Muscle layer of duodenum (tissue), 2 donors: ENCODE measurements at regions not wholly inside any gene's neighbourhood (a gene's known extent, or its start where the extent isn't known, plus 50 kb on each side); places are given as distances from the start of the nearest gene placed in this dataset.

Experiments
- H3K27ac ChIP-seq: one replicate; pipeline ENCODE4 v1.7.0; 2013; ENCODE audit warnings: mild to moderate bottlenecking, low read length
- H3K27me3 ChIP-seq: one replicate; pipeline ENCODE4 v1.7.0; 2013; ENCODE audit warnings: low read depth, mild to moderate bottlenecking, control low read depth, low read length
- H3K36me3 ChIP-seq, 2 donors: one replicate each; pipeline ENCODE4 v1.7.0; 2013; ENCODE audit warnings: low read length in 2 of 2, control low read depth in 1 of 2, mild to moderate bottlenecking in 1 of 2; ENCODE audit not compliant: insufficient read depth in 2 of 2, control insufficient read depth in 1 of 2
- H3K4me1 ChIP-seq, 2 donors: one replicate each; pipeline ENCODE4 v1.7.0; 2013; ENCODE audit warnings: low read length in 2 of 2, mild to moderate bottlenecking in 2 of 2, control low read depth in 1 of 2, moderate library complexity in 1 of 2; ENCODE audit not compliant: insufficient read depth in 2 of 2, control insufficient read depth in 1 of 2
- H3K4me3 ChIP-seq, 2 donors: one replicate each; pipeline ENCODE4 v1.7.0; 2013; ENCODE audit warnings: low read length in 2 of 2, low read depth in 1 of 2, mild to moderate bottlenecking in 1 of 2
- H3K9me3 ChIP-seq, 2 donors: one replicate each; pipeline ENCODE4 v1.7.0; 2013; ENCODE audit warnings: low read length in 2 of 2, control low read depth in 1 of 2, mild to moderate bottlenecking in 1 of 2; ENCODE audit not compliant: control insufficient read depth in 1 of 2
- donor health status: healthy.

- no peak overlapping the region for H3K4me3 ChIP-seq
- no peaks in the 10 kb centered on the region for H3K27me3 ChIP-seq
- no peaks in the 10 kb centered on the region for H3K9me3 ChIP-seq
- no peaks in the 10 kb centered on the region for H3K4me1 ChIP-seq
- H3K36me3 ChIP-seq: no peaks in the 10 kb centered on the region
- H3K27ac ChIP-seq: no peak overlapping the region
Observed at GRCh38 chr21:25292396-25292795, 314.9 kb downstream of the MRPL39 start.

- Histone ChIP-seq H3K36me3 (no peaks in the 10 kb centered on the region), H3K4me3 (no peak overlapping the region), H3K27ac (no peak overlapping the region), H3K4me1 (no peaks in the 10 kb centered on the region), H3K9me3 (no peaks in the 10 kb centered on the region), H3K27me3 (no peaks in the 10 kb centered on the region)
Observed at GRCh38 chr21:25283720-25284119, 323.6 kb downstream of the MRPL39 start.

GRCh38 chr21:25281134-25281533 lies 326.1 kb downstream of the MRPL39 start:
- H3K36me3 ChIP-seq: no peaks in the 10 kb centered on the region
- no peak overlapping the region for H3K27ac ChIP-seq

GRCh38 chr21:25280061-25280460 lies 327.2 kb downstream of the MRPL39 start:
- Histone ChIP-seq H3K4me1 (no peaks in the 10 kb centered on the region), H3K36me3 (no peaks in the 10 kb centered on the region), H3K27ac (no peak overlapping the region), H3K9me3 (no peaks in the 10 kb centered on the region), H3K27me3 (no peaks in the 10 kb centered on the region), H3K4me3 (no peak overlapping the region)

More at GRCh38 chr21:25281134-25281533, 326.1 kb downstream of the MRPL39 start:
- H3K9me3 ChIP-seq: no peaks in the 10 kb centered on the region
- H3K27me3 ChIP-seq: no peaks in the 10 kb centered on the region
- no peak overlapping the region for H3K4me3 ChIP-seq
- H3K4me1 ChIP-seq: no peaks in the 10 kb centered on the region

- Histone ChIP-seq H3K27me3 (no peaks in the 10 kb centered on the region), H3K4me3 (no peak overlapping the region), H3K27ac (no peak overlapping the region), H3K9me3 (no peaks in the 10 kb centered on the region), H3K4me1 (no peaks in the 10 kb centered on the region), H3K36me3 (no peaks in the 10 kb centered on the region)
Observed at GRCh38 chr21:25273959-25274358, 333.3 kb downstream of the MRPL39 start.

- Histone ChIP-seq H3K9me3 (no peaks in the 10 kb centered on the region), H3K4me1 (no peaks in the 10 kb centered on the region), H3K27me3 (no peaks in the 10 kb centered on the region), H3K27ac (no peak overlapping the region), H3K36me3 (no peaks in the 10 kb centered on the region), H3K4me3 (no peak overlapping the region)
Observed at GRCh38 chr21:25254491-25255174, 352.6 kb downstream of the MRPL39 start.

GRCh38 chr21:25246546-25246945 lies 360.7 kb downstream of the MRPL39 start:
- Histone ChIP-seq H3K27ac (no peak overlapping the region), H3K27me3 (no peaks in the 10 kb centered on the region), H3K36me3 (no peaks in the 10 kb centered on the region), H3K9me3 (no peaks in the 10 kb centered on the region), H3K4me1 (no peaks in the 10 kb centered on the region), H3K4me3 (no peak overlapping the region)

- Histone ChIP-seq H3K27ac (no peak overlapping the region), H3K36me3 (no peaks in the 10 kb centered on the region), H3K27me3 (no peaks in the 10 kb centered on the region), H3K4me1 (no peaks in the 10 kb centered on the region), H3K4me3 (no peak overlapping the region), H3K9me3 (no peaks in the 10 kb centered on the region)
Observed at GRCh38 chr21:25244735-25245134, 362.5 kb downstream of the MRPL39 start.

- no peaks in the 10 kb centered on the region for H3K36me3 ChIP-seq
- H3K27ac ChIP-seq: no peak overlapping the region
- no peaks in the 10 kb centered on the region for H3K9me3 ChIP-seq
- no peak overlapping the region for H3K4me3 ChIP-seq
- H3K27me3 ChIP-seq: no peaks in the 10 kb centered on the region
- H3K4me1 ChIP-seq: no peaks in the 10 kb centered on the region
Observed at GRCh38 chr21:25243808-25244207, 363.5 kb downstream of the MRPL39 start.

GRCh38 chr21:25240974-25241373 lies 366.3 kb downstream of the MRPL39 start:
- H3K27me3 ChIP-seq: no peaks in the 10 kb centered on the region
- no peaks in the 10 kb centered on the region for H3K4me1 ChIP-seq
- H3K36me3 ChIP-seq: no peaks in the 10 kb centered on the region
- no peak overlapping the region for H3K27ac ChIP-seq
- peaks cover 0 to 3% of the 10 kb centered on the region in 2 donors for H3K9me3 ChIP-seq
- no peak overlapping the region for H3K4me3 ChIP-seq

- Histone ChIP-seq H3K9me3 (peaks cover 0 to 3% of the 10 kb centered on the region in 2 donors), H3K4me3 (no peak overlapping the region), H3K4me1 (no peaks in the 10 kb centered on the region), H3K27ac (no peak overlapping the region), H3K36me3 (no peaks in the 10 kb centered on the region), H3K27me3 (no peaks in the 10 kb centered on the region)
Observed at GRCh38 chr21:25234857-25235801, 372.2 kb downstream of the MRPL39 start.
